IPS-NIHi7 (cell line): ENCODE measurements at regions not wholly inside any gene's neighbourhood (a gene's known extent, or its start where the extent isn't known, plus 50 kb on each side); places are given as distances from the start of the nearest gene placed in this dataset.

ENCODE experiments used
- DNase-seq: peaks from one replicate; pipeline ENCODE4 v3.0.0; 2012; ENCODE audit warnings: mixed read lengths; ENCODE audit errors: extremely low spot score

DNA sequence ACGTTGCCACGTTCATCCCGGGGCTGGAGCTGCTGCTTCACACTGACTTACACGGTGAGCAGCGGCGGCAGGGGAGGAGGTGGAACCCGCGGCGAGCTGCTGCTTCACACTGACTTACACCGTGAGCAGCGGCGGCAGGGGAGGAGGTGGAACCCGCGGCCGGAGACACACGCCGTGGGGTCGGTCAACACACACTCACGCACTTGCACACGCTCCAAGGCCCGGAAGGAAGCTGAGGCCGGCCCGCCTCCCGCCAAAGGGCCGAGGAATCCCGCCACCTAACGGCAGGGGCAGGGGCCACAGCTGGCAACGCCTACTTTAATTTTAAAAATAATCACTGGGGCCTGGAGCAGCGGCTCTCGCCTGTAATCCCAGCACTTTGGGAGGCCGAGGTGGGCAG, 94.4 kb upstream of the FOXC1 start:
- DNase-seq, result no peak

GRCh38 chr6:1515781-1516180, 93.9 kb upstream of the FOXC1 start:
- no peak for DNase-seq

- DNase-seq, result no peak
Observed at GRCh38 chr6:1516742-1517520, 92.8 kb upstream of the FOXC1 start.

GRCh38 chr6:1518855-1519254, 90.9 kb upstream of the FOXC1 start:
- no peak for DNase-seq

DNA sequence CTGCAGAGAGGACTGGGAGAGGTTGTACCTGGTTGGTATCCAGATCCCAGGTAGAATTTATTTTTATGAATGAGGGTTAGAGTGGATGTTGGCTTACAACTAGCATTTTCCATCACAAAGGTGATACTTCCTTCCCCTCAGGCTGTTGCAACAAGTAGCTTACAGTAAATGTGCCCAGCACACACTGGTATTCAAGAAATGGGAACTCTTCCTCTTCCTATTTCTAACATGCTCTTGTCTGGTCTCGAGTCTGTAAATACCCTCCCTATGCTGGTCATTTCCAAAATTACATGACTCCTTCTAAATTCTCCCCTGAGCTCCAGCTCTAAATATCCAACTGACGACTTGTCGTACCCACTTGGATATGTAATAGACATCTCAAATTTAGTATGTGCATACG, 90.1 kb upstream of the FOXC1 start:
- no peak for DNase-seq

DNA sequence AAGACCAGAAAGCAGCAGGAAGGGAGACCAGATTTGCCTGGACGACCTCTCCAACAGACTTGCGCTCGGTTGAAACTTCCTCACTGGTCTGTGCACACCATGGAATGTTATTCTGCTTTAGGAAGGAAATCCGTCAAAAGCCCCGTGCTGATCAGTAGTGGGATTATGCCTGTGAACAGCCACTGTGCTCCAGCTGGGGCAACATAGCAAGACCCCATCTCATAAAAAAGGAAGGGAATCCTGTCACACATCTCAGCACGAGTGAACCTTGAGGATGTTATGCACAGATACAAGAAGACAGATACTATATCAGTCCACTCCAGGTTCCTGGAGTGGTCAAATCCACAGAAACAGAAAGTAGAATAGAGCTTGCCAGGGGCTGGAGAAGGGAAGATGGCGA, 86.9 kb upstream of the FOXC1 start:
- DNase-seq, result no peak

DNA sequence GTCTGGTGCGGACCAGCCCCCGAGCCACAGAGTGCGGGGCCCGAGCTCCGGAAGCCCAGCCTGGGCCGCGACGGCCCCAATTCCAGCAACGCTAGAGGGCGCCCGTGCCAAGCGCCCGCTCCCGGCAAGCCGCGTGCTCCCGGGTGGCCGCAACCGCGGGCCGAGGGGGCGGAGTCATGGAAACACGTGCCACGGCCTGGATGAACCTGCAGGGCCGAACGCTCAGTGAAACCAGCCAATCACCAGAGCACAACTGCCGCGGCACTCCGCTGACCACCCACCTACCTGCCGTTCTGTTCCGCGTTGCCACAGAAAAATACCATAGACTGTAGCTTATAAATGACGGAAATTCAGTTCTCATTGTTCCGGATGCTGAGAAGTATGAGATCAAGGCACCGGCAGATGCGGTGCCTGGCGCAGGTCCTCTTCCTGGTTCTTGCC, 85.7 kb upstream of the FOXC1 start:
- peak; percentile 94 for DNase-seq

GRCh38 chr6:1525364-1526038, 84.2 kb upstream of the FOXC1 start:
- no peak for DNase-seq

GRCh38 chr6:1526398-1527072, 83.2 kb upstream of the FOXC1 start:
- DNase-seq, result no peak

DNA sequence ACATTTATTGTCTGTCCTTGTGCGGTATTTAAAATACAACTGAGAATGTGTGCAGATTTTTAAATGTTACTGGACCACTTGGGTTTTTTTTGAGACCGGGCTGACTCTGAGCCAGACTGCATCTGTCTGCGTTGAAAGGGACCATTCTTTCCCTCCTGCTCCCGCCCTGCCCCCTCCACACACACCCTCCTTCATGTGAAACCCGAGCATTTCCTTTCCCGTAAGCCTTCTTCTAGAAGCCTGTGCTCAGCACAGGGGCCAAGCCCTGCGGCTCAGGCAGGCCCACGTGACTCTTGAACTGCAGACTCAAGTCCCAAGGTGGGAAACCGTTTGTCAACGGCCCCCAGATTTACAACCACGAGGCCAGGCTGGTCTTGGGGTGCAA, 82.7 kb upstream of the FOXC1 start:
- DNase-seq, result peak; percentile 78

DNA sequence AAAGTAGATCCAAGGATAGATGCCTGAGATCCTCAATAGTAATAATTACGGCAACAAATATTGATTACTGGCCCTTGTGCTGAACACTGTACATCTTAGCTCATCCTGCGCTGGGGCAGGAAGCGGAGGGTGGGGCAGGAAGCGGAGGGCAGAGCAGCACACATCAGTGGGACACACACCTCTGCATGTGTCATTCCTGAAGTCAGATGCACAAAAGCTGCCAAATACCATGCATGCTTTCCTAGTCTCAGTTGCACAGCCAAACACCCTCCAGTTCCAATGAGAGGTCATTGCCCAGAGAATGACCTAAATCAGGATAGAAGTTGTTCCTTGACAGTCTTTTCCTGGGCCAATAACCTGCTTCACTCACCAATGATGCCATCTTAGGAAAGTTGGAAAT, 74.4 kb upstream of the FOXC1 start:
- no peak for DNase-seq

GRCh38 chr6:1536526-1537429, 72.9 kb upstream of the FOXC1 start:
- no peak for DNase-seq

DNA sequence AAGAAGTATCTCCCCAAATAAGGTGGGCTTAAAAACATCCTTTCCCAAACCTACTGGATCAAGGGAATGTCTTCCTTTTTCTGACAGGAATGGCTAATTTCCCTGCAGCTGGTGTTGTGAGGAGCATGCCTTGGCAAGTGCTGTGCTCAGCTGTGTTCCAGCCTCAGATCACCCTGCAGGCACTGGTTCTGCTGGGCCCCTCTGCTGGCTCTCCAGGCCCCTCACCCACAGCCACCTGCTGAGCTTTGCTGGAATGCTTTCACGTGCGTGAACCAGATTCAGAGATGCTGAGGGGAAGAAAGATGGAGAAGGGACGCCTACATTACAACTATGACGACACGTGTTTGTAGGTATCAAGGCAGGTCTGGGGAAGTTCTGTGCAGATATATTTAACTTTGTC, 71.3 kb upstream of the FOXC1 start:
- no peak for DNase-seq

- DNase-seq, result no peak
Observed at GRCh38 chr6:1538810-1539478, 70.8 kb upstream of the FOXC1 start.

GRCh38 chr6:1540864-1541521, 68.7 kb upstream of the FOXC1 start:
- DNase-seq, result no peak

DNA sequence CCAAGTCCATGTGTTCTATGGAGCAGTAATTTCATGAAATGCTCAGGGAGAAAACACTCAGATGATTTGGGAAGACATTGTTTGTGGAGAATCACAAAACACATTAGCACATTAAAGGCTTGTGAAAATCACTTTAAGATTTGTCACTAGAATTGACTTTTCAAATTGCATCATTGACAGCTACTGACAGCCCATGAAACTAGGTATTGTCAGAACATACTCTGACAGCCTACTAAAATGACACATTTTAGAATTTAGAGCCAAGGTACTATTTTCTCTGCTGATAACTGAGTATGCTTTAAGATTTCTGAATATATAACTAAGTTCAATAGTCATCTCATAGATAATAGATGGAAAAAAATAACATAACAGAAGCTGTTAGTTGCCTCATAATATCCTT, 67.4 kb upstream of the FOXC1 start:
- DNase-seq, result no peak

DNA sequence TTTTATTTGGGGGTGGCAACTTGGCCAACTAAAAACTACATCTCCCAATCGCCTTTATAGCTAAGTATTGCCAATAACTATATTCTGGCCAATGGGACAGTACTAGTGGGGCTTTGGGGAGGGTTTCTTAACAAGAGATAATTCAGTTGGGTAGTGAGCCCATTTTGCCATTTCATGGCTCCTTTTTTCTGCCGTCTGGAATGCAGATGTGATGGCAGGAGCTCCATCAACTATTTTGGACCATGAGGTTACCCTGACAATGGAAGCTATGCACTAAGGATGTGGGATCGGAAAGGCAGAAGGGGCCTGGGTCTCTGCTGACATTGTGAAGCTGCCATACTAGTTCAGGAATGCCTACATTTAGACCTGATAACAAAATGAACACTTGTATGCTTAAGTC, 67.0 kb upstream of the FOXC1 start:
- no peak for DNase-seq

DNA sequence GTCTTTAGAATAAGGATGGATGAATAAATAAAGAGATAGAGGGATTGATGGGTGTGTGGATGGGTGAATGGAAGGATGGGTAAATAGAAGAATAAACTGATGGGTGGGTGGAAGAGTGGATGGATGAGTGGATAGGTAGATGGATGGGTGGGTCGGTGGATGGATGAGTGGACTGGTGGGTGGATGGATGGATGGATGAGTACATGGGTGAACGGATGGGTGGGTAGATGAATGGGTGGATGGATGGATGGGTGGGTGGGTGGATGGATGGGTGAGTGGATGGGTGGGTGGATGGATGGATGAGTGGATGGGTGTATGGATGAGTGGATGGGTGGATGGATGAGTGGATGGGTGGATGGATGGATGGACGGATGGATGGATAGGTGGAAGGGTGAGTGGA, 65.7 kb upstream of the FOXC1 start:
- DNase-seq, result no peak

- no peak for DNase-seq
Observed at GRCh38 chr6:1544603-1545002, 65.1 kb upstream of the FOXC1 start.

DNA sequence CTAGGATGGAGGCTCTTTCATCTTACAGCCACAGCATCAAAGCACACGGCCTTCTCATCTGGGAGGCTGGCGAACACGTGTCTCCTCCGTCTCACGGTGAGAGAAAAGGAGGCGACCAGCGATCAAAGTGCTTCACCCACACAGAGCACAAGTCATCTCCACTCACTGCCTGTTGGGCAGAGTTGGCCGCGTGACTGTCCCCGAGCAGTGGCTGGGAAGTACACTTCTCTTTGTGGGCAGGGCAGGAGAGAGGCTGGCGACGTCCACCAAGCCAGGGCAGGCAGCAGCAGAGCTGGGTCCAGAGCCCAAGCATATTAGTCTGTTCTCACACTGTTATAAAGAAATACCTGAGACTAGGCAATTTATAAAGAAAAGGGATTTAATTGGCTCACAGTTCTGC, 64.1 kb upstream of the FOXC1 start:
- DNase-seq, result no peak

DNA sequence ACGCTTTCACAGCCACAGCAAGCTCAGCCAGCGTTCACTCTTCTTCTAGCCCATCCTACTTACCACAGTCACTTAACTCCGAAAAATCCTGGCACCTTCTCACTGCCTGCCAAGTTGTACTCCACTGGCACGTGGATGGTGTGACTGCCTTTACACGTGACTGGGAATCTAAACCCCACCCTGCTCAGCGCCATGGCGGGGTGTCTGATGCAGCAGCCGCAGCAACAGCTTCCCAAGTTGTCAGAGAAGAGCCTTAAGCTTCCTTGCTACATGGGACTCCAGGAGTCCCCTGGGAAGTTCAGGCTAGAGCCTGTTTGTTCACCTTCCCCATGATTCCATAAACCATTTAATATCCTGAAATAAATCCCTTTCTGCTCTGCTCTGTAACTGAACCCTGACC, 61.9 kb upstream of the FOXC1 start:
- no peak for DNase-seq
